ENCODE measurements at regions not wholly inside any gene's neighbourhood (a gene's known extent, or its start where the extent isn't known, plus 50 kb on each side); places are given as distances from the start of the nearest gene placed in this dataset.

- peak; percentile 67 for DNase-seq (ENCODE audit: low read depth)
- no peak overlapping the region for H3K4me3 ChIP-seq (ENCODE audit: low read depth, low read length)
Measured at GRCh38 chr5:111953351-111954127, 196.5 kb upstream of the NREP start.

GRCh38 chr5:111952555-111952954, 195.6 kb upstream of the NREP start:
- DNase-seq (ENCODE audit: low read depth) = no peak
- H3K4me3 ChIP-seq (ENCODE audit: low read depth, low read length) = no peak overlapping the region

GRCh38 chr5:111950660-111951059, 193.7 kb upstream of the NREP start:
- peak; percentile 94 for DNase-seq (ENCODE audit: low read depth)
- H3K4me3 ChIP-seq (ENCODE audit: low read depth, low read length) = no peak overlapping the region

DNA sequence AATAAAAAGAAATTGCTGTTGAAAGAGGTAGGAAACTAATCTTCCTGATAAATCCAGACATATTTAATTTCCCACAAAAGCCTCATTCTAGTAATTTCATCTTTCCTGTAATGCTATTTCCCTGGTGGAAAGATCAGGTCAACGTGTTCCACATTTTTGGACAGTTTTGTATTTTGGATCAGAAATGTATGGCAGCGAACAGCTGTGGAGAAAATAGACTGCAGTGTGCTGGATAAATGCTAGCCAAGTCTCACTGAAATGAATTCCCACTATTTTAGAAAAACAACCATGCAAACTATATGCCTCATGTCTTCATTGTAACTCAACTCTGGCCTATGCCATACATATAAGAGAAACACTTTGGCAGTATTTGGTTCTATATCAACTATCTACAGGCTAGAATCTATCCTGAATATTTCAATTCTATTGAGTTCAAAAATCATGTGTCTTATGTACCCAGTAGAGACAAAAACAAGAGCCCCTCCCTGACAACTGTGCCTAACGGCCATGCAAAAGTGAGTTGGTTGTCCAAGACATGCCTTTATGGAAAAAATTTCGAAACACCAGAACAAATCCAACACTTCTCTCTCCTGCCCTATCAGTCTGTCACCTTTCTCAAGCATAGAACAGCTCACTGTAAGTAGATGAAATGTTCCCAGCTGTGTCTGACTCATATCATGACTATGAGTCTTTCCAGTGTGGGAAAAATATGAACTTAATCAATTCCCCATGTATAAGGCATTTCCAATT, 191.3 kb upstream of the NREP start:
- peak; percentile 96 for DNase-seq (ENCODE audit: low read depth)

DNA sequence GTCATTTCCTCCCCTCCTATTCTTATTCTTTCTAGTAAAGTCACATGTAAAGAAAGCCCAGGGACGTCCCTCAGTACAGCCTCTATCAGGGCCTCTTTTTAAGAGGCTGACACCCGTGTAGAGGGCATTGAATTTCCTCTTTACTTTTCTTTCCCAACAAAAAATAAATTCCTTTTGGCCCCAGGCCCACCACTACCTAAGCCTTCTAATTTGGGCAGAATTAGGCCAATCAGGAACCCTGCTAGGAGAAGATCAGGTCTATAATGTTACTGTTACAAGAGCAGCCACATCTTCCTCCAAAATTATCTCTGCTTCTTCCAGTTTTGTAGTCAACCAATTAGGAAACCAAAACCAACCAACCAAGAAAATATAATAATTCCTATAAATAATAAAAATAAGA, 189.6 kb upstream of the NREP start:
- no peak for DNase-seq (ENCODE audit: low read depth)
- no peak overlapping the region for H3K4me3 ChIP-seq (ENCODE audit: low read depth, low read length)

More for the DNA sequence above, 191.3 kb upstream of the NREP start:
- no peak overlapping the region for H3K4me3 ChIP-seq (ENCODE audit: low read depth, low read length)

DNA sequence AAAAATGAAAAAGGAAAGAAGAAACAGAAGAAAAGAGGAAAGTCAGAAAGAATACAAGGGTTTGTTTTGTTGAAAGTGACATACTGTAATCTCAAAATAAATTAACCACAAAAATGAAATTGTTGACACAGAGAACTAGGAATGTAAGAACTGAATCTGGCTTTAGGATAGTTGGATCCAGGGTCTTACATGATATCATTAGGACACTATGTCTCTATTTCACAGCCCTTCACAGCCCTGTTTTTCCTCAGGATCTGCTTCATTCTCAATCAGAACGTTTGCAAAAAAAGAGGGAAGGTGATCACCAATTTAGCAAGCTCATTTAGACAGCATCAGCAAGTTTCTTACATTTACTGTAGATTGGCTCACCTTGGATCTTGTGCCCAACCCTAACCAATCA, 188.5 kb upstream of the NREP start:
- H3K4me3 ChIP-seq (ENCODE audit: low read depth, low read length) = no peak overlapping the region
- no peak for DNase-seq (ENCODE audit: low read depth)

DNA sequence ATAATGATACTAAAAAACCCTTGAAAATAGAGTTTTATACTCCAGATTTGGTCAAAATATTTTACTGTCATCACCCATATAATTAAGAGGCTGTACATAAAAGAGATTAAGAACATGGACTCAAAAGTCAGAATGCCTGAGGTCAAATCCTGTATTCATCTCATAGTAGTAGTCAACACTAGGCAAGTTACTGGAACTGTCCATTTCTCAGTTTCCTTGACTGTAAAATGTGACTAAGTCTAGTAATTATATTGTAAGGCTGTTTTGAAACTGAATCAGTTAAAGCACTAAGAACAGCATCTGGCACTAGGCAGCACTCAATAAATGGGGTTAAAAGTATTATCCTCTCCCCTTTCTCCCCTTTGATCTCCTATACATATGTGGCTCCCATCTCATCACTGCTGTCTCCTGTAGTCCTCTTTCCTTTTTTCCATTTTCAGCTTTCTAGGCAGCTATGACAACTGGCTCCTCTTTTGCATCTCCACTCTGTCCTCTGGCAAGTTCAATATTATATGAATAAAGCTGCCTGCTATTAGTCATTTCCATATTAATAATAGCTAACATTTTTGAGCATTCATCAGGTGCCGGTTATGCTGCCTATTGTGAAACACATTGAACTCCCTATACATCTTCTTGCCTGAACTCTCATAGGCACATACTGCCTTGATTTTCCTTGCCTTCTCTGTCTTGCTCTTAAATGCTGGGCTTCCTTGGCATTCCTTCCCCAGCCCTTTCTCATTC, 185.8 kb upstream of the NREP start:
- DNase-seq (ENCODE audit: low read depth) = no peak
- no peak overlapping the region for H3K4me3 ChIP-seq (ENCODE audit: low read depth, low read length)

DNA sequence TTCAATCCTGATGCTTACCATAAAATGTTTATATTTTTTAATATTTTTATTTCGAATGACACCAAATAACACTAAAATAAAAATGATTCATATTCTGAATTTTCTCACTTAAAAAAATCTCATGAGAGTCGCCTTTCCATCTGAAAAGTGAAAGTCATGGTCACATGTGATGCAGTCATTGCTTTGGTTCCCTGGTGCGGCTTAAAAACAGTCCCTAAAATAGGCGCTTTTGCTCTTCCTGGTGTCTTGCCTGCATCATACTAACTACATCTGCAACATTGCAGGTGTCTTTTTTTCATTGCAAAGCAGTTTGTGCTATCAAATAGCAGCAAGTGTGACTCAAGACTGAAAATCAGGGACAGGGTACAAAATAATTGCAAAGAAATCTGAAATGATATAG, 185.2 kb upstream of the NREP start:
- no peak overlapping the region for H3K4me3 ChIP-seq (ENCODE audit: low read depth, low read length)
- no peak for DNase-seq (ENCODE audit: low read depth)

DNA sequence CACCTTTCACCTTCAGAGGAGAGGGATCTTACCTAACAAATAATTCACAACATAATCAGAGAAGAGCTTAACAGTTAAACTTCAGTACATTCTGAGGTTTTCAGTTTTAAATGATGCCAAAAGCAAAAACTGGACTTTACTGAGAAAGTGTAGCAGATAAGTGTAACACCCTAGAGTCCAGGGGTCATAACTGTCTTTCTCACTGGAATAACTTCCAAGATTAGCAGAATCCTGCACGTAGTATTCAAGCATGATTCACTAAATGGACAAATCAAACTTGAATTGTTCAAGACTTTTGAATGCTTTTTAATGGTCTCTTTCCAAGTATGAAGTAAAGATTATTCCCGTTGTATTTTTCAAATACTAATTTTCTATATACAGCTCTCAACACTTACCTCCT, 180.1 kb upstream of the NREP start:
- H3K4me3 ChIP-seq (ENCODE audit: low read depth, low read length) = no peak overlapping the region
- no peak for DNase-seq (ENCODE audit: low read depth)

DNA sequence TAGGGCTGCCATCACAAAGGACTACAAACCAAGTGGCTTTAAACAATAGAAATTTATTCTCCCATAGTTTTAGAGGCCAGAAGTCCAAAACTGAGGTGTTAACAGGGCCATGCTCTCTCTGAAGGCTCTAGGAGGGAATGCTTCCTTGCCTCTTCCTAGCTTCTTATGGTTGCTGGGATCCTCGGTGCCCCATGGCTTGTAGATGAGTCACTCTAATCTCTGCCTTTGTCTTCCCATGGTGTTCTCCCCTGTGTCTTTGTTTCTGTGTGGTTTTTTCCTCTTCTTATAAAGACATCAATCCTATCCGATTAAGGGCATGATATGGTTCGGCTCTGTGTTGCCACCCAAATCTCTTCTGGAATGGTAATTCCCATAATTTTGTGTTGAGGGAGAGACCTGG, 178.8 kb upstream of the NREP start:
- no peak for DNase-seq (ENCODE audit: low read depth)

GRCh38 chr5:111935009-111935408, 178.0 kb upstream of the NREP start:
- DNase-seq (ENCODE audit: low read depth) = no peak
- H3K4me3 ChIP-seq (ENCODE audit: low read depth, low read length) = no peak overlapping the region

More for the DNA sequence above, 178.8 kb upstream of the NREP start:
- H3K4me3 ChIP-seq (ENCODE audit: low read depth, low read length) = no peak overlapping the region

GRCh38 chr5:111934511-111934910, 177.5 kb upstream of the NREP start:
- no peak for DNase-seq (ENCODE audit: low read depth)
- H3K4me3 ChIP-seq (ENCODE audit: low read depth, low read length) = no peak overlapping the region

- no peak overlapping the region for H3K4me3 ChIP-seq (ENCODE audit: low read depth, low read length)
- no peak for DNase-seq (ENCODE audit: low read depth)
Measured at GRCh38 chr5:111933086-111933485, 176.1 kb upstream of the NREP start.

DNA sequence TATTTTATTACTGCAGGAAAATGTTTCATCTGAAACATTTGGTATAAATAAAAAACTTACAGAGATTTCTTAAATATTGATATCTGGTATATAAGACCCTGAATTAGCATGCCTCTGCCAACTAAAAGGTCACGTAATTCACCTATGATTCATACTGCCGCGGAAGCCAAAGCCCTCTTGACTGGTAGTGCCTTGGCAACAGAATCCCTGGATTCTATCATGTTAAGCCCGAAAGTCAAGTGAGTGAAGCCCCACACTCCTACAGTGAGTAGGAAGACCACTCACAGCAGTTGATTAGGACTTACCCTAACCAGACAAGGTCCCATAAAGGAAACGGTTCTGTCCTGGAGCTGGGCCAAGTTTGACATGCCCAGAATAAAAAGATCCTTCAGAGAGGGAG, 175.6 kb upstream of the NREP start:
- DNase-seq (ENCODE audit: low read depth) = no peak
- no peak overlapping the region for H3K4me3 ChIP-seq (ENCODE audit: low read depth, low read length)

DNA sequence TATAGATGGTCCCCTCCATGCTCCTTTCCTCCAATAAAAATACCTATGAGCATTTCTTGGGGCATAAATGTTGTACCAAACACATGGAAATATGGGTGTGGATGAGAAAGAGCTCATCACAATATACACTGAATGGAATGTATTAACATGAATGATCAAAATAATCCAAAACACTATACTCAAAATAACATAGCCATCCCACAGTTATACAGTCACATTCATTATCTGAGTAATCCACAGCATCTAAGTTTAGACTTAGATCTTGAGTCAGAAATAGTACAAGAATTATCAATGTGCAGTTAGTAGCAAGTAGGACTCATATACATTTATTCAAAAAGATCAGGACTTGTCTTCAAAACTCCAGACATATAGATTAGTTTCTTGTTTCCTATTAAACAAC, 175.2 kb upstream of the NREP start:
- no peak for DNase-seq (ENCODE audit: low read depth)
- H3K4me3 ChIP-seq (ENCODE audit: low read depth, low read length) = no peak overlapping the region

DNA sequence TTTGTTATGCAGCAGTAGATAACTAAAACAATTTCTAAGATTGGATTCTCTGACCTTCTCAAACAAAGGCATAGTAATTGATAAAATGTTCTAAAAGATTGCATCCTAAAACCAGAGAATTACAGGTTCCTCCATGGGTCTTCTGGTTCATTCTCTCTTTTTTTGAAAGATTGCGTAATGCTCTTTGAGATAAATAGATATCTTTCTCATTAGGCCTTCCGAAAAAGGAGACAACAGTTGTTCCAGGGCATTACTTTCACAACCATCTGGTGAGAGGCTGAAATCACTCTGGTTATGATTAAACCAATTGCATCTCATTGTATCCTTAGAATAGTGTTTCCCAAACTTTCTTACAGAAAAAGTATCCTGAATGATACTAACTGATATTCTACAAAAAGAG, 174.7 kb upstream of the NREP start:
- DNase-seq (ENCODE audit: low read depth) = no peak
- H3K4me3 ChIP-seq (ENCODE audit: low read depth, low read length) = no peak overlapping the region

DNA sequence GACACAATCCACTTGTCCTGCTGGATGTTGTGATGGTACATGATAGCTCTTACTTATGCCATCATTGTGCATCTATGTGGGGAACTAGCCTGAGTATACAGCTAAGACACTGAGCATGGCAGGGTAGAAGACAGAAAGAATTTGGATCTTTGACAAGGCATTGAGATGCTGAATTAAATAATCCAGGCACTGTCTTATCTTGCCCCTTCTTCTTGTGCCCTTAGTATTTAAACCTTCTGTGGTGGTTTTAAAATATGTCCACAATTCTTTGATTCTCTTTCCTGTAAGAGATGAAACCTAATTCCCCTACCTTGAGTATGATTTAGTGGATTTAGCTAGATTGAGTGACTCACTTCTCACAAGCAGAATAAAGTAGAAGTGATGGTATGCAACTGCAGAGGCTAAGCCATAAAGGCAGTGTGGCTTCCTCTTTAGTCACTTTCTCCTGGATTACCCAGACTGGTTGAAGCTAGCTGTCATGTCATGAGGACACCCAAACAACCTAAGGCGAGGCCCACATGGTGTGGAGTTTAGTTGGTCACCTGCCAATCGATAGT, 174.0 kb upstream of the NREP start:
- H3K4me3 ChIP-seq (ENCODE audit: low read depth, low read length) = no peak overlapping the region
- DNase-seq (ENCODE audit: low read depth) = no peak

DNA sequence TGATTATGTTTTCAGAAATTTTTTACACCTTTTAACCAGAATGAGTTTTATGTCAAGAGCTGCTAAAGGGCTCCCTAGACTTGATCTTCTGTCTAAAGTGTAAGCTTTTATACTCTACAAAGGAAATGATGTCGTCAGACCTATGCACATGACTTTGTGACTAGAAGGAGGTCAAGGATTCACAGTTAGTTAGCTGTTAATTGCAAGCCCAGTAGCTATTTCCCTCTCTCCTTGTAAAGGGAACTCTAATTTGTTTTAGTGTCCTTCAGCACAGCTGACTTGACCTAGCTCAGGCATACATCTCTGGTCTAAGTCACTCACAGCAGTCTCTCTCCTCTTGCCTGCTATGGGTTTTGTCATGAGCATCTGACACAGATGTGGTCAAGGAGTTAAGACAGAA, 173.5 kb upstream of the NREP start:
- no peak for DNase-seq (ENCODE audit: low read depth)
- H3K4me3 ChIP-seq (ENCODE audit: low read depth, low read length) = no peak overlapping the region

DNA sequence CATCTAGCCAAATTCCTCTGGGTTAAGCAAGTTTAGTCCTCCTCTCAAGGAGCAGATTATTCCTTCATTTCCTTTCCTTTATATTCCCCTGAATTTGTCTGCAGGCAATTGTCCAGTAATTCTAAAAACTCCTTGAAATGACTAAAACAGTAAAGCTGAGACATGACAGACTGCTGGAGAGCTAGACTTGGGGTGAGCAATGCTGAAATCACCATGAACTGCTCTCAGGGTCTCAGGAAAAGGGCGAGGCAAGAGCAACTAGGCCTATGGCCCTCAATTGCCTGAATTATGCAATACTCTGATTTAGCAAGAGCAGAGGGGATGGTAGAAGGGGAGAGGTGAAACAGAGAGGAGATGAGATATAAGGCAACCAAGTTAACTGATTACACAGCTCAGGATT, 172.9 kb upstream of the NREP start:
- H3K4me3 ChIP-seq (ENCODE audit: low read depth, low read length) = no peak overlapping the region
- DNase-seq (ENCODE audit: low read depth) = peak; percentile 94

- no peak for DNase-seq (ENCODE audit: low read depth)
Measured at GRCh38 chr5:111929261-111929660, 172.3 kb upstream of the NREP start.

More at GRCh38 chr5:111929261-111929660, 172.3 kb upstream of the NREP start:
- H3K4me3 ChIP-seq (ENCODE audit: low read depth, low read length) = no peak overlapping the region
